ENCODE measurements at regions not wholly inside any gene's neighbourhood (a gene's known extent, or its start where the extent isn't known, plus 50 kb on each side); places are given as distances from the start of the nearest gene placed in this dataset.

DNA sequence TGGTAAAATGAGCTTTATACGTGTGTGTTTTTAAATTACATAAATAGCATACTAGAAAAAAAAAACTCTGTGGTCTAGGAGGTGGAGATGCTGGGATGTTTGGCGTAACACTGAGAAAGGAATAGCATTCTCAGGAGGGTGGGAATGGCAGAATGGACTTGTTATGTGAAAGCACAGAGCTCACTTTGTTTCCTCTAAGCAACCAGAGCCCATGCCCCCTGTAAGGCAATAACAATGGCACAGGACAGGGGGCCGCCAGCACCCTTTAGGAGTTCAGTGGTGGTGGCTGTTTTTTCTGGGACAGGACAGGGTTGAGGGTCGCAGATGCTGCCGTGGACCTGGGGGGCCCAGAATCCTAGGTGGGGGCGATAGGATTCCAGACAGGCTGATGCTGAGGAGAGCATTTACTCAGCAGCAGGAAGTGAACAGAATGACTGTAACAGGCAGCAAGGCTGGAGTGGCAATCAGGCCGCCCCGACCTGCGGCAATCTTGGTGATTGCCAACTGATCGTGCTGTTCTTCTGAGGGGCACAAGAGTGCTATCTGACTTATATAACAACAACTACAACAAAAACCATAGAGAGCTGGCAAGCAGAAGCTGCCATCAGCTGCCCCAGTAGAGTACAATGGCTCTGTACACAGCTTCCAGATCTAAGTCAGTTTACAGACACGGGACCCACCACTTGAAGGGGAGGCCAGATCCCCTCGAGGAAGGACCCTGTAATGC is 160.4 kb downstream of the UACA start:
- ChIA-PET POLR2A (no interaction called here), CTCF (ENCODE audit: low intra/inter-chr PET ratio) (no interaction called here)
- no TSS peak for BruUV-seq (replicated peaks)
- Histone ChIP-seq H3K27ac (ENCODE audit: extremely low read depth, low read depth, low read length) (no peak overlapping the region), H2AFZ (ENCODE audit: low read depth, low read length) (no peak overlapping the region), H3K36me3 (ENCODE audit: control insufficient read depth, insufficient read depth, low read length) (no peaks in the 10 kb centered on the region), H3K79me2 (ENCODE audit: control insufficient read depth, insufficient read depth, low read length) (no peaks in the 10 kb centered on the region), H3K4me1 (replicated peaks in 1 of 2; ENCODE audit: control insufficient read depth in 2 of 2, insufficient read depth in 2 of 2, low read length in 2 of 2) (no peaks in the 10 kb centered on the region; a peak in 1 of 5 replicates), H3K4me2 (ENCODE audit: insufficient read depth, low read length) (no peak overlapping the region), H3K9me3 (replicated peaks; ENCODE audit: control insufficient read depth, insufficient read depth, low read depth, low read length) (no peaks in the 10 kb centered on the region), H3K27me3 (ENCODE audit: control insufficient read depth in 2 of 2, insufficient read depth in 2 of 2, low read length in 2 of 2) (peaks cover 0 to 33% of the 10 kb centered on the region in 2 experiments; a peak in 4 of 5 replicates), H3K9me1 (ENCODE audit: control insufficient read depth, insufficient read depth, low read length) (no peaks in the 10 kb centered on the region), H3K9ac (ENCODE audit: insufficient read depth in 1 of 2, low read depth in 2 of 2, low read length in 2 of 2) (no peak overlapping the region), H4K20me1 (replicated peaks; ENCODE audit: control insufficient read depth, insufficient read depth, low read length) (no peaks in the 10 kb centered on the region), H3K4me3 (no peak overlapping the region)
- DNase-seq (ENCODE audit: extremely low read depth in 1 of 4, low spot score in 3 of 4) (no peak), FAIRE-seq (no peak), ATAC-seq (no peak)
- in situ Hi-C loops (cut with MboI) = no loop called here
- intact Hi-C loops (cut with micrococcal nuclease) = no loop called here
- 2% methylated on average over 12 of the region's 12 CpGs for WGBS (ENCODE audit: insufficient coverage, low coverage, missing lambda C conversion rate)
- TF ChIP-seq, protein P1, sequence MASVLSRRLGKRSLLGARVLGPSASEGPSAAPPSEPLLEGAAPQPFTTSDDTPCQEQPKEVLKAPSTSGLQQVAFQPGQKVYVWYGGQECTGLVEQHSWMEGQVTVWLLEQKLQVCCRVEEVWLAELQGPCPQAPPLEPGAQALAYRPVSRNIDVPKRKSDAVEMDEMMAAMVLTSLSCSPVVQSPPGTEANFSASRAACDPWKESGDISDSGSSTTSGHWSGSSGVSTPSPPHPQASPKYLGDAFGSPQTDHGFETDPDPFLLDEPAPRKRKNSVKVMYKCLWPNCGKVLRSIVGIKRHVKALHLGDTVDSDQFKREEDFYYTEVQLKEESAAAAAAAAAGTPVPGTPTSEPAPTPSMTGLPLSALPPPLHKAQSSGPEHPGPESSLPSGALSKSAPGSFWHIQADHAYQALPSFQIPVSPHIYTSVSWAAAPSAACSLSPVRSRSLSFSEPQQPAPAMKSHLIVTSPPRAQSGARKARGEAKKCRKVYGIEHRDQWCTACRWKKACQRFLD (CRISPR knock-in tag; IDR thresholded peaks at IDR 0.05) = no peak
- TF ChIP-seq POLR2B (IDR thresholded peaks at IDR 0.05; ENCODE audit: low read depth, partially characterized antibody) (no peak), MEIS2 (IDR thresholded peaks at IDR 0.05; ENCODE audit: partially characterized antibody) (no peak), HDAC8 (tag; IDR thresholded peaks at IDR 0.05) (no peak), WHSC1 (IDR thresholded peaks at IDR 0.05; ENCODE audit: low read length) (no peak)
- TF ChIP-seq, protein P2, sequence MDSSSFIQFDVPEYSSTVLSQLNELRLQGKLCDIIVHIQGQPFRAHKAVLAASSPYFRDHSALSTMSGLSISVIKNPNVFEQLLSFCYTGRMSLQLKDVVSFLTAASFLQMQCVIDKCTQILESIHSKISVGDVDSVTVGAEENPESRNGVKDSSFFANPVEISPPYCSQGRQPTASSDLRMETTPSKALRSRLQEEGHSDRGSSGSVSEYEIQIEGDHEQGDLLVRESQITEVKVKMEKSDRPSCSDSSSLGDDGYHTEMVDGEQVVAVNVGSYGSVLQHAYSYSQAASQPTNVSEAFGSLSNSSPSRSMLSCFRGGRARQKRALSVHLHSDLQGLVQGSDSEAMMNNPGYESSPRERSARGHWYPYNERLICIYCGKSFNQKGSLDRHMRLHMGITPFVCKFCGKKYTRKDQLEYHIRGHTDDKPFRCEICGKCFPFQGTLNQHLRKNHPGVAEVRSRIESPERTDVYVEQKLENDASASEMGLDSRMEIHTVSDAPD (CRISPR knock-in tag; IDR thresholded peaks at IDR 0.05) = no peak
